Muscle of leg (tissue), 3 donors: ENCODE measurements at regions not wholly inside any gene's neighbourhood (a gene's known extent, or its start where the extent isn't known, plus 50 kb on each side); places are given as distances from the start of the nearest gene placed in this dataset.
"Not testable (repeated sequence)": the region's sequence is repeated elsewhere in the genome, so short reads cannot be mapped to it uniquely, and the experiment has no call there.

ENCODE experiments used
- DNase-seq: peaks from one replicate; pipeline ENCODE4 v3.0.0; 2013
- H3K27ac ChIP-seq: one replicate; pipeline ENCODE4 v1.5.1; 2013; ENCODE audit warnings: mild to moderate bottlenecking, low read length, control low read depth
- H3K27me3 ChIP-seq: one replicate; pipeline ENCODE4 v1.6.1; 2013; ENCODE audit warnings: low read length; ENCODE audit not compliant: control insufficient read depth, insufficient read depth
- H3K36me3 ChIP-seq: one replicate; pipeline ENCODE4 v1.6.1; 2013; ENCODE audit warnings: low read length; ENCODE audit not compliant: control insufficient read depth, insufficient read depth
- H3K4me1 ChIP-seq: one replicate; pipeline ENCODE4 v1.6.1; 2013; ENCODE audit warnings: low read length; ENCODE audit not compliant: control insufficient read depth, insufficient read depth
- H3K4me3 ChIP-seq: one replicate; pipeline ENCODE4 v1.5.1; 2013; ENCODE audit warnings: low read length, control low read depth
- H3K9me3 ChIP-seq: replicated peaks from 2 replicates; pipeline ENCODE4 v1.6.1; 2013; ENCODE audit warnings: low read depth, low read length; ENCODE audit not compliant: control insufficient read depth
- WGBS: methylation state at CpG from one replicate; pipeline ENCODE4 v1.1.5; 2013; ENCODE audit warnings: missing lambda C conversion rate; ENCODE audit not compliant: insufficient coverage; 5-methylcytosine and 5-hydroxymethylcytosine counted together

- H3K27ac ChIP-seq = no peak overlapping the region
- H3K36me3 ChIP-seq = no peaks in the 10 kb centered on the region
- DNase-seq = no peak
- H3K27me3 ChIP-seq = peaks cover 4% of the 10 kb centered on the region
- no peak overlapping the region for H3K4me3 ChIP-seq
- WGBS = 77% methylated on average over 14 of the region's 20 CpGs
- H3K4me1 ChIP-seq = no peaks in the 10 kb centered on the region
- H3K9me3 ChIP-seq = peaks cover 3% of the 10 kb centered on the region
These were observed 139.0 kb downstream of the BRD1 start for GRCh38 chr22:49688516-49689254.

- H3K36me3 ChIP-seq = no peaks in the 10 kb centered on the region
- 75% methylated on average over 21 of the region's 24 CpGs for WGBS
- peaks cover 3% of the 10 kb centered on the region for H3K9me3 ChIP-seq
- no peak overlapping the region for H3K4me3 ChIP-seq
- peaks cover 4% of the 10 kb centered on the region for H3K27me3 ChIP-seq
- H3K27ac ChIP-seq = no peak overlapping the region
- no peaks in the 10 kb centered on the region for H3K4me1 ChIP-seq
- no peak for DNase-seq
These were observed 139.7 kb downstream of the BRD1 start for GRCh38 chr22:49687786-49688515.

GRCh38 chr22:49687333-49687732 lies 140.3 kb downstream of the BRD1 start:
- no peaks in the 10 kb centered on the region for H3K36me3 ChIP-seq
- no peaks in the 10 kb centered on the region for H3K4me1 ChIP-seq
- WGBS = 35% methylated on average over 3 of the region's 3 CpGs
- no peak overlapping the region for H3K27ac ChIP-seq
- H3K27me3 ChIP-seq = peaks cover 4% of the 10 kb centered on the region
- no peak overlapping the region for H3K4me3 ChIP-seq
- DNase-seq = no peak
- peaks cover 3% of the 10 kb centered on the region for H3K9me3 ChIP-seq

- 76% methylated on average over 12 of the region's 22 CpGs for WGBS
- Histone ChIP-seq H3K9me3 (peaks cover 3% of the 10 kb centered on the region), H3K4me1 (no peaks in the 10 kb centered on the region), H3K27me3 (peaks cover 4% of the 10 kb centered on the region), H3K36me3 (no peaks in the 10 kb centered on the region), H3K4me3 (no peak overlapping the region), H3K27ac (no peak overlapping the region)
- no peak for DNase-seq
These were observed 141.0 kb downstream of the BRD1 start for GRCh38 chr22:49686495-49687219.

GRCh38 chr22:49685686-49686085 lies 142.0 kb downstream of the BRD1 start:
- H3K4me3 ChIP-seq = no peak overlapping the region
- H3K4me1 ChIP-seq = no peaks in the 10 kb centered on the region
- WGBS = 89% methylated on average over 7 of the region's 18 CpGs
- peaks cover 2% of the 10 kb centered on the region for H3K27me3 ChIP-seq
- DNase-seq = no peak
- H3K9me3 ChIP-seq = no peaks in the 10 kb centered on the region
- no peak overlapping the region for H3K27ac ChIP-seq
- no peaks in the 10 kb centered on the region for H3K36me3 ChIP-seq

GRCh38 chr22:49685116-49685515 lies 142.6 kb downstream of the BRD1 start:
- no peak overlapping the region for H3K4me3 ChIP-seq
- H3K9me3 ChIP-seq = no peaks in the 10 kb centered on the region
- peaks cover 2% of the 10 kb centered on the region for H3K27me3 ChIP-seq
- WGBS = 52% methylated on average over 7 of the region's 9 CpGs
- H3K27ac ChIP-seq = no peak overlapping the region
- H3K4me1 ChIP-seq = no peaks in the 10 kb centered on the region
- no peak for DNase-seq
- no peaks in the 10 kb centered on the region for H3K36me3 ChIP-seq

GRCh38 chr22:49683032-49683431 lies 144.6 kb downstream of the BRD1 start:
- no peaks in the 10 kb centered on the region for H3K4me1 ChIP-seq
- peaks cover 12% of the 10 kb centered on the region for H3K27me3 ChIP-seq
- no peak for DNase-seq
- H3K36me3 ChIP-seq = no peaks in the 10 kb centered on the region
- H3K9me3 ChIP-seq = no peaks in the 10 kb centered on the region
- H3K27ac ChIP-seq = no peak overlapping the region
- no CpG with 5 or more reads among the region's 3 CpGs for WGBS
- H3K4me3 ChIP-seq = no peak overlapping the region

GRCh38 chr22:49680819-49681218 lies 146.9 kb downstream of the BRD1 start:
- not testable (repeated sequence) for H3K4me1 ChIP-seq, H3K9me3 ChIP-seq, H3K36me3 ChIP-seq, H3K4me3 ChIP-seq, DNase-seq, H3K27ac ChIP-seq
- WGBS = no CpG with 5 or more reads among the region's 6 CpGs
- H3K27me3 ChIP-seq = peaks cover 26% of the 10 kb centered on the region

- H3K36me3 ChIP-seq = no peaks in the 10 kb centered on the region
- WGBS = 55% methylated on average over 8 of the region's 10 CpGs
These were observed 148.9 kb downstream of the BRD1 start for GRCh38 chr22:49678842-49679170.

GRCh38 chr22:49678137-49678841 lies 149.4 kb downstream of the BRD1 start:
- H3K27me3 ChIP-seq = peaks cover 45% of the 10 kb centered on the region
- DNase-seq = no peak
- no peaks in the 10 kb centered on the region for H3K4me1 ChIP-seq
- no peak overlapping the region for H3K27ac ChIP-seq
- H3K9me3 ChIP-seq = no peaks in the 10 kb centered on the region
- H3K36me3 ChIP-seq = no peaks in the 10 kb centered on the region
- no peak overlapping the region for H3K4me3 ChIP-seq
- 57% methylated on average over 16 of the region's 22 CpGs for WGBS

More at GRCh38 chr22:49678842-49679170, 148.9 kb downstream of the BRD1 start:
- Histone ChIP-seq H3K27me3 (peaks cover 42% of the 10 kb centered on the region), H3K27ac (no peak overlapping the region), H3K4me3 (no peak overlapping the region), H3K9me3 (no peaks in the 10 kb centered on the region), H3K4me1 (no peaks in the 10 kb centered on the region)
- DNase-seq = no peak
